ENCODE measurements at regions not wholly inside any gene's neighbourhood (a gene's known extent, or its start where the extent isn't known, plus 50 kb on each side); places are given as distances from the start of the nearest gene placed in this dataset.
"Not testable (repeated sequence)": the region's sequence is repeated elsewhere in the genome, so short reads cannot be mapped to it uniquely, and the experiment has no call there.

DNA sequence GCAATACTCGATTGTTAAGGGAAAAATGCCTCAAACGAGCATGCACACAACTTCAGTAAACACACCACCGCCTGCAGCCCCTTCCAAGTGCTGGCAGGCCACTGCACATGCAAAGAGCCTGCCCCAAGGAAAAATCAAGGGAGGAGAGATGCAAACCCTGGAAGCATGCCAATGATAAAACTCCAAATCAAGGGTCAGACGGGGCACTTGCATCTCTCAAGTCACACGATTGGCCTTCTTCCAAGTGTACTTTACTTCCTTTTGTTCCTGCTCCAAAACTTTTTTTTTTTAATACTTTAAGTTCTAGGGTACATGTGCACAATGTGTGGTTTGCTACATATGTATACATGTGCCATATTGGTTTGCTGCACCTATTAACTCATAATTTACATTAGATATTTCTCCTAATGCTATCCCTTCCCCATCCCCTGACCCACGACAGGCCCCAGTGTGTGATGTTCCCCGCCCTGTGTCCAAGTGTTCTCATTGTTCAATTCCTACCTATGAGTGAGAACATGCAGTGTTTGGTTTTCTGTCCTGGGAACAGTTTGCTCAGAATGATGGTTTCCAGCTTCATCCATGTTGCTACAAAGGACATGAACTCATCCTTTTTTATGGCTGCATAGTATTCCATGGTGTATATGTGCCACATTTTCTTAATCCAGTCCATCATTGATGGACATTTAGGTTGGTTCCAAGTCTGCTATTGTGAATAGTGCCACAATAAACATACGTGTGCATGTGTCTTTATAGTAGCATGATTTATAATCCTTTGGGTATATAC is 157.8 kb downstream of the MAIP1 start:
- TF ChIP-seq POLR2A, CTCF (IDR thresholded peaks at IDR 0.05): not testable (repeated sequence)
